ENCODE measurements at regions not wholly inside any gene's neighbourhood (a gene's known extent, or its start where the extent isn't known, plus 50 kb on each side); places are given as distances from the start of the nearest gene placed in this dataset.

DNA sequence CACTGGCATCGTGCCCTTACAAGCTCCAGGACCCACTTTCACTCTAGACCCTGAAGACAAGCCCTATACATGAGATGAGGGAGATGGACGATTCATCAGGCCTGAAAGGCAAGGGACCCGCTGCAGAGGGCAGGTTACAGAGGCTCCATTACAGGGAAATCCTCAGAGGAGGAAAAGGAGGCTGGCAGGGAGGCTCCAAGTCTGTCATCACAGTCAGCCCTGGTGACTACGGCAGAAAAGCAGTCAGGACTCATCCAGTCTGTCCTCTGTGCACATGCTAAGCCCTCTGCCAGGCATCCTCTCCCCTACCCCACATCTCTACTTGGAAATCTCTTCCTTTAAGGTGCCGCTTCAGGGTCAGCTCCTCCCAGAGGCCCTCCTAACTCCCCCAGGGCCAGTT lies 197.7 kb upstream of the CDH5 start:
- TF ChIP-seq, protein P1, sequence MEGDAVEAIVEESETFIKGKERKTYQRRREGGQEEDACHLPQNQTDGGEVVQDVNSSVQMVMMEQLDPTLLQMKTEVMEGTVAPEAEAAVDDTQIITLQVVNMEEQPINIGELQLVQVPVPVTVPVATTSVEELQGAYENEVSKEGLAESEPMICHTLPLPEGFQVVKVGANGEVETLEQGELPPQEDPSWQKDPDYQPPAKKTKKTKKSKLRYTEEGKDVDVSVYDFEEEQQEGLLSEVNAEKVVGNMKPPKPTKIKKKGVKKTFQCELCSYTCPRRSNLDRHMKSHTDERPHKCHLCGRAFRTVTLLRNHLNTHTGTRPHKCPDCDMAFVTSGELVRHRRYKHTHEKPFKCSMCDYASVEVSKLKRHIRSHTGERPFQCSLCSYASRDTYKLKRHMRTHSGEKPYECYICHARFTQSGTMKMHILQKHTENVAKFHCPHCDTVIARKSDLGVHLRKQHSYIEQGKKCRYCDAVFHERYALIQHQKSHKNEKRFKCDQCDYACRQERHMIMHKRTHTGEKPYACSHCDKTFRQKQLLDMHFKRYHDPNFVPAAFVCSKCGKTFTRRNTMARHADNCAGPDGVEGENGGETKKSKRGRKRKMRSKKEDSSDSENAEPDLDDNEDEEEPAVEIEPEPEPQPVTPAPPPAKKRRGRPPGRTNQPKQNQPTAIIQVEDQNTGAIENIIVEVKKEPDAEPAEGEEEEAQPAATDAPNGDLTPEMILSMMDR (conservative IDR thresholded peaks at IDR 0.05; ENCODE audit: low read depth, low read length) = no peak
- DNase-seq (ENCODE audit: low read depth) = no peak
- no peak overlapping the region for H3K4me3 ChIP-seq (ENCODE audit: low read depth, low read length)

DNA sequence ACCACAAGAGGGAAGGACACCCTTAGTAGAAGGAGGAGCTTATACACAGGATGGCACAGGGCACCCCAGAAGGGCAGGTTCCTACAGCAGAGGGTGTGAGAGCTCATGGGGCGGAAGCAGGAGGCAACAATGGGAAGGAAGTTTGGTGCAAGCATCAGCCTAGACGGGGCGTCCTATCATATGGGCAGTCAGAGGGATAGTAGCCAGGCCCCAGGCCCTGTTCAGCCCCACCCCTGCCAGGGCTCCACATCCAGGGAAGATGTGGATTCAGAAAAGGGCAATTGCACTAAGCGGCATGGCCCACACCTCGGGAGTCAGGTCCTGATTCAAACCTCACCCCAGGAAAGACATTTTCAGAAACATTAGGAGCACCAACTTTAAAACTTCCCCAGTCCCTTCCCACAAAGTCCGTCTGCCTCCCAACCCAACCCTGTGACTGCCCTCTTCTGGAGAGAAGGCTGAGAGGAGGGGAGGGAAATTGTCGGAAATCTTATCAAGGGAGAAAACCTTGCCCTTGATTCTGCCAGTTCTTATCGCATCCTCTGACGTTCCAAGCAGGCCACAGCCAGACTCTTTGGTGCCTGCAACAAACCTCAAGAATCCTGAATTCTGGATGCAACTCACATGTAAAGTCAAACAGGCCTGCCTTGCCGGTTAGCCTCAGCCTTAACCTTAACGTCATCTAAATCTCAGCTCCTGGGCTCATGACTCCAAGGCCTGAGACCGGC lies 198.8 kb upstream of the CDH5 start:
- TF ChIP-seq, protein P1 (conservative IDR thresholded peaks at IDR 0.05; ENCODE audit: low read depth, low read length) = no peak
- no peak overlapping the region for H3K4me3 ChIP-seq (ENCODE audit: low read depth, low read length)
- DNase-seq (ENCODE audit: low read depth) = no peak

DNA sequence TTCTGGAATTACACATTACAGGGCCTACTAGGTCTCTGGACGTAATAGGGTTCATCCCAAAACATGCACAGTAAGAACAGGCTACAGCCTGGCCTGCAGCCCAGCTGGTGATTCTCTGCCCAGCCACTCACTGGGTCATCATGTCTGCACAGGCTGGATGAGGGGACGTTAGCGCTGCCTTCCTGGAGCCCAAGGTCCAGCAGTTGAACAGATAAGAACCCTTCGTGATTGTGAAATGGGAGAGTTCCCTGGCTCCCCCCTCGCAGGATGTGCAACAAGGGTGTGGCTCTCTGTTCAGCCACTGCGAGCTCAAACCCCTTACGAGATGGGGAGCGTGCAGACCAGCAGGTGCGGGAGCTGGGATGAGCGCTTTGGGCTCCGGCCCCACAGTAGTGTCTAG lies 200.0 kb upstream of the CDH5 start:
- H3K4me3 ChIP-seq (ENCODE audit: low read depth, low read length) = no peak overlapping the region
- TF ChIP-seq, protein P1 (conservative IDR thresholded peaks at IDR 0.05; ENCODE audit: low read depth, low read length) = no peak
- DNase-seq (ENCODE audit: low read depth) = no peak

DNA sequence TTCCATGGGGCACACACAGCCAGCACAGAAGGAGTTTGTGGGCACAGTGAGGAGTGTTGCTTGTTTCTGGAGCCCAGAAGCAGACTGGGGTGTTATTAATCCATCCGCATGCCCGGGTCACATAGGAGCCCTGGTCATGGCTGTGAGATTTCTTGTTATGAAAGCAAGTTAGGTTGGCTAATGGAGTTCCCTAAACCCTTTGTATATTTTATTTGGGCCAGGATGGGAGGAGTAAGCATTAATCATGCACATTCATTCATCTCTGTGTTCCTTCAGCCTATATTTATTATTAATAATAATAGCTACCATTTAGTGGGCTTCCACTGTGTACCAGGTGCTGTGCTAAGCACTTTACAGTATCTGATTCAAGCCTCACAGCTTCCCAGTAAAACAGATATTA lies 200.6 kb upstream of the CDH5 start:
- no peak overlapping the region for H3K4me3 ChIP-seq (ENCODE audit: low read depth, low read length)
- TF ChIP-seq, protein P1 (conservative IDR thresholded peaks at IDR 0.05; ENCODE audit: low read depth, low read length) = no peak
- no peak for DNase-seq (ENCODE audit: low read depth)

DNA sequence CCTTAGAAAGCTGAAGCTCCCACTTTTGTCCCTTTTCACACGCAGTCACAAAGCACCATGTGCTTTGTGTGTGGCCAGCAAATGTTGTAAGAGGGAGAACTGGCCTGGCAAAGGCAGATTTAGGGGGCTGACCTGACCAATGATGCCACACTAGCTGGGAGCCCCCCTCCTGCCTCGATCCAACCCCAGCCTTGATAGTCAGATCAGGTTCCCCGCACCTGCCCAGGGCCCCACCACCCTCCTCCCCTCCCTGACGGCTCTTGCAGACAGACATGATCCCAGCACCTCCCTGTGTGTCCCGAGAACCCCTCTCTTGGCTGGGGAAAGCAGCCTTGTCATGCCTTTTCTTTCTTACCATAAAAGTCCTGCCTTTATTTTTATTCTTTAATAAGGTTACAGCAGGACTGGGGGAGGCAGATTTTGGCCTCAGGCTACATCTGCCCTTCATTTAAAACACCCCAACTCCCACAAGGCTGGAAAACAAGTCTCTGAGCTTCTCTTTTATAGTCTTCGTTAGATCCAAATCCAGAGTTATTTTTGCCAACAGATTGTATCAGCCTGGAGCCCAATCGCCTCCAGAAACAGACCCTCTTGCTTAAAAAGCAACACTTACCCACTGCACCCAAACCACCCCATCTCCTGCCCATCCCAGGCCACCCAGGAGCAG lies 201.8 kb upstream of the CDH5 start:
- TF ChIP-seq, protein P1 (conservative IDR thresholded peaks at IDR 0.05; ENCODE audit: low read depth, low read length) = no peak
- H3K4me3 ChIP-seq (ENCODE audit: low read depth, low read length) = no peak overlapping the region
- no peak for DNase-seq (ENCODE audit: low read depth)

DNA sequence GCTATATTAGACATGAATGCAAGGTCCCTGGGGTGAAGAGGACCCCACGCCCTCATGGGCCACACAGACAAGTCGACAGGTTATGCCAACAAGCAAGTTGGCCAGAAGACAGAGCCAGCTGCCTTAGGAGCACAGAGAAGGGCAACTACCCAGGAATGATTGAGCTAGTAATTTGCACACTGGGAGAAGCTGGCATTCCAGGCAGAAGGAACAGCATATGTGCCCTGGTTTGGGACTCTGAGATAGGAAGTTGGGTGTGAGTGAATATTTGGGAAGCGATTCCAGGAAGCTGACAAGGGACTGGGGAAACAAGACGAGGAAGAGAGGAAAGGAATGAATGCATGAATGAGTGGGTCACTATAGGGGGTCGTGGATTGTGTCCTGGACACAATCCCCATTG lies 203.7 kb upstream of the CDH5 start:
- TF ChIP-seq, protein P1 (conservative IDR thresholded peaks at IDR 0.05; ENCODE audit: low read depth, low read length) = no peak
- DNase-seq (ENCODE audit: low read depth) = no peak
- H3K4me3 ChIP-seq (ENCODE audit: low read depth, low read length) = no peak overlapping the region

DNA sequence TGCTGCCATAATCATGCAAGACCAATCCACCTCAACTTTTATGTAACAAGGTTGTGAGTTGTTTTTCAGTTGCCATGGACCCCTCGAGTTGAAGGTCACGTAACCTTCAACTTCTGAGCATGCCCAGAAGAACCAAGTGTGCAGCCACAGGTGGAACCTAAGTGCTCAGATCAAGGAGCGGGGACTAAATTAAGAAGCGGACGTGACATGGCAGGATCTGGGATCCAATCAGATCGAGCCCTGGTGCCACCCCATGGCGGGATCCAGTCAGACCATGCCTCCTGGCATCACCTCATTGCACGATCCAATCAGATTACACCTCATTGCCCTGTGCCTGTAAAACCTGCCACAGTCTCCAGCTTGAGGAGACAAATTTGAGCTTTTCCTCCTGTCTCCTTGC lies 204.5 kb upstream of the CDH5 start:
- H3K4me3 ChIP-seq (ENCODE audit: low read depth, low read length) = no peak overlapping the region
- DNase-seq (ENCODE audit: low read depth) = no peak
- TF ChIP-seq, protein P1 (conservative IDR thresholded peaks at IDR 0.05; ENCODE audit: low read depth, low read length) = no peak
